T-helper 22 cell (primary cell): ENCODE measurements at regions not wholly inside any gene's neighbourhood (a gene's known extent, or its start where the extent isn't known, plus 50 kb on each side); places are given as distances from the start of the nearest gene placed in this dataset.

ENCODE experiments used
- DNase-seq: peaks from one replicate; pipeline ENCODE4 v3.0.0-alpha.2; 2020; ENCODE audit warnings: low read depth

GRCh38 chr1:30514137-30514654 lies 209.2 kb downstream of the MATN1 start:
- DNase-seq = no peak

- no peak for DNase-seq
Observed at GRCh38 chr1:30513396-30514136, 209.8 kb downstream of the MATN1 start.

GRCh38 chr1:30512914-30513265 lies 210.5 kb downstream of the MATN1 start:
- DNase-seq = no peak

GRCh38 chr1:30511991-30512913 lies 211.1 kb downstream of the MATN1 start:
- no peak for DNase-seq

GRCh38 chr1:30511563-30511962 lies 211.8 kb downstream of the MATN1 start:
- DNase-seq = no peak

- no peak for DNase-seq
Observed at GRCh38 chr1:30511106-30511505, 212.3 kb downstream of the MATN1 start.

- no peak for DNase-seq
Observed at GRCh38 chr1:30509670-30510069, 213.7 kb downstream of the MATN1 start.

- no peak for DNase-seq
Observed at GRCh38 chr1:30508611-30509010, 214.8 kb downstream of the MATN1 start.

- DNase-seq = no peak
Observed at GRCh38 chr1:30508175-30508448, 215.3 kb downstream of the MATN1 start.

GRCh38 chr1:30507401-30508174 lies 215.8 kb downstream of the MATN1 start:
- DNase-seq = no peak

- DNase-seq = no peak
Observed at GRCh38 chr1:30507016-30507312, 216.4 kb downstream of the MATN1 start.

- no peak for DNase-seq
Observed at GRCh38 chr1:30506291-30507015, 216.9 kb downstream of the MATN1 start.

- DNase-seq = no peak
Observed at GRCh38 chr1:30505853-30506252, 217.5 kb downstream of the MATN1 start.

- DNase-seq = no peak
Observed at GRCh38 chr1:30492451-30492850, 230.9 kb downstream of the MATN1 start.

GRCh38 chr1:30491831-30492230 lies 231.6 kb downstream of the MATN1 start:
- no peak for DNase-seq

- no peak for DNase-seq
Observed at GRCh38 chr1:30490554-30491053, 232.8 kb downstream of the MATN1 start.

GRCh38 chr1:30489737-30490389 lies 233.5 kb downstream of the MATN1 start:
- DNase-seq = no peak

GRCh38 chr1:30488324-30488913 lies 235.0 kb downstream of the MATN1 start:
- no peak for DNase-seq

GRCh38 chr1:30487042-30487441 lies 236.3 kb downstream of the MATN1 start:
- DNase-seq = no peak

- no peak for DNase-seq
Observed at GRCh38 chr1:30485072-30485471, 238.3 kb downstream of the MATN1 start.

GRCh38 chr1:30484668-30485067 lies 238.7 kb downstream of the MATN1 start:
- no peak for DNase-seq
